PC-3 (cell line): ENCODE measurements at regions not wholly inside any gene's neighbourhood (a gene's known extent, or its start where the extent isn't known, plus 50 kb on each side); places are given as distances from the start of the nearest gene placed in this dataset.

Experiments
- ATAC-seq: fragments of 200-7000 bp; cut with Tn5 transposase; 2 replicates; pipeline ENCODE4 v1.9.1; 2020; ENCODE audit warnings: mild to moderate bottlenecking, moderate library complexity
- BruUV-seq: library from RNA; stranded (reverse); fragments of 400-500 nt; replicated peaks from 2 replicates; lab custom pipeline; 2021; lab: Mats Ljungman, UMichigan
- CTCF ChIA-PET: fragments of 300-600 bp; sonication (Branson Sonifier 250); formaldehyde crosslinking; loops from one replicate; lab custom pipeline; 2022; ENCODE audit warnings: antibody characterized with exemption; lab: Charles Lee
- POLR2A ChIA-PET: fragments of 300-600 bp; sonication (Branson Sonifier 250); formaldehyde crosslinking; loops from one replicate; lab custom pipeline; 2022; ENCODE audit warnings: antibody characterized with exemption; ENCODE audit not compliant: unreplicated experiment; lab: Charles Lee
- DNase-seq: peaks from one replicate; pipeline ENCODE4 v3.0.0-alpha.2; 2015
- H2AFZ ChIP-seq: fragments of 300-600 bp; sonication (generic); 2 replicates; pipeline ENCODE4 v1.6.0; 2016; ENCODE audit warnings: antibody characterized with exemption, low read length
- H3F3A ChIP-seq: fragments of 300-600 bp; sonication (generic); one replicate; pipeline ENCODE4 v1.6.0; 2017; ENCODE audit warnings: antibody characterized with exemption, low read length, control low read depth, mild to moderate bottlenecking; ENCODE audit not compliant: unreplicated experiment
- H3K27ac ChIP-seq: fragments of 300-600 bp; sonication (generic); 2 replicates; pipeline ENCODE4 v1.5.1; 2016; ENCODE audit warnings: mild to moderate bottlenecking, low read length
- H3K27me3 ChIP-seq: fragments of 300-600 bp; sonication (generic); 2 replicates; pipeline ENCODE4 v1.6.1; 2016; ENCODE audit warnings: low read length, mixed read lengths
- H3K36me3 ChIP-seq: fragments of 300-600 bp; sonication (generic); 2 replicates; pipeline ENCODE4 v1.6.1; 2016; ENCODE audit warnings: low read depth, mixed run types, low read length, mixed read lengths
- H3K4me1 ChIP-seq: fragments of 300-600 bp; sonication (generic); 2 replicates; pipeline ENCODE4 v1.5.1; 2016; ENCODE audit warnings: low read length; ENCODE audit not compliant: insufficient read depth
- H3K4me2 ChIP-seq: fragments of 300-600 bp; sonication (generic); 2 replicates; pipeline ENCODE4 v1.6.0; 2016; ENCODE audit warnings: low read length
- H3K4me3 ChIP-seq: fragments of 300-600 bp; sonication (generic); 2 replicates; pipeline ENCODE4 v1.5.1; 2016; ENCODE audit warnings: mild to moderate bottlenecking, low read length, mixed read lengths
- H3K79me2 ChIP-seq: fragments of 300-600 bp; sonication (generic); 2 replicates; pipeline ENCODE4 v1.6.1; 2017; ENCODE audit warnings: low read length, mixed read lengths
- H3K9ac ChIP-seq: fragments of 300-600 bp; sonication (generic); 2 replicates; pipeline ENCODE4 v1.6.0; 2016; ENCODE audit warnings: mild to moderate bottlenecking, low read length
- H3K9me2 ChIP-seq: fragments of 300-600 bp; sonication (generic); replicated peaks from 2 replicates; pipeline ENCODE4 v1.6.1; 2016; ENCODE audit warnings: mixed run types, low read length, mixed read lengths
- H3K9me3 ChIP-seq: fragments of 300-600 bp; sonication (generic); 2 replicates; pipeline ENCODE4 v1.6.1; 2016; ENCODE audit warnings: low read length, mixed read lengths
- H4K20me1 ChIP-seq: fragments of 300-600 bp; sonication (generic); 2 replicates; pipeline ENCODE4 v1.6.1; 2016; ENCODE audit warnings: low read length, mixed read lengths
- CTCF ChIP-seq: fragments of 300-600 bp; sonication (generic); conservative IDR thresholded peaks from 2 replicates; pipeline ENCODE4 v1.5.1; 2017; ENCODE audit warnings: antibody characterized with exemption, low read depth, mild to moderate bottlenecking, low read length
- EZH2 ChIP-seq: fragments of 300-600 bp; sonication (generic); IDR thresholded peaks from one replicate; pipeline ENCODE4 v1.6.1; 2017; ENCODE audit warnings: antibody characterized with exemption, mild to moderate bottlenecking, low read length; ENCODE audit not compliant: unreplicated experiment
- EZH2phosphoT487 ChIP-seq: fragments of 300-600 bp; sonication (generic); IDR thresholded peaks from 2 replicates; pipeline ENCODE4 v1.6.1; 2018; ENCODE audit warnings: mild to moderate bottlenecking, antibody characterized with exemption, low read length, borderline replicate concordance
- intact Hi-C: fragments of 100-400 bp; cut with micrococcal nuclease; formaldehyde crosslinking; loops from 2 replicates; pipeline ENCODE4 v1.9.0; 2023

DNA sequence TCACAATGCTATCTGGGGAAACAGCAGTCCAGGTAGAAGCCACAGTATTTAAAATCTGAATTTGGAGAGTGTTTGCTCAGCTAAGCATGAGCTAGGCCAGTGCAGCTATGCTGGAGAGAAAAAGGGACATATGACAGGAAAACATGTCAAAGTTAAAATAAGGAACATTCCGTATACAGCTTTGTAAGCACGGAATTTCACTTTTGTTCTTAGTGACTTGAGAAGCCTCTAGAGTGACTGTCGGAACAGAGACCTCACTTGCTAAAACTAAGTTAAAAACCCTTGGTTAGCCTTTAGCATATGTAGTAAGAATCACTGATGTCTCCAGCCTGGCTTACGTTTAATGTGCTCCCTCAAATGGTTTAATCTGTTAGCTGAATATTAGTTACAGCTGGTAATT, 661.7 kb downstream of the KCNT2 start:
- H3K4me3 ChIP-seq, result no peak overlapping the region
- no peak overlapping the region for H3K9ac ChIP-seq
- no peaks in the 10 kb centered on the region for H3K27me3 ChIP-seq
- H3K79me2 ChIP-seq, result no peaks in the 10 kb centered on the region
- no peaks in the 10 kb centered on the region for H3K9me2 ChIP-seq
- no peak overlapping the region for H3K27ac ChIP-seq
- DNase-seq, result no peak
- H3K36me3 ChIP-seq, result no peaks in the 10 kb centered on the region
- H3K4me2 ChIP-seq, result no peak overlapping the region
- ATAC-seq, result no peak
- CTCF ChIA-PET, result no interaction called here
- TF ChIP-seq EZH2 (no peak), CTCF (no peak), EZH2phosphoT487 (no peak)
- H4K20me1 ChIP-seq, result no peaks in the 10 kb centered on the region
- no peak overlapping the region for H2AFZ ChIP-seq
- no TSS peak for BruUV-seq
- H3K9me3 ChIP-seq, result no peaks in the 10 kb centered on the region
- no peaks in the 10 kb centered on the region for H3F3A ChIP-seq
- intact Hi-C loops, result no loop called here
- POLR2A ChIA-PET, result no interaction called here
- H3K4me1 ChIP-seq, result no peaks in the 10 kb centered on the region

- Histone ChIP-seq H3K9me3 (no peaks in the 10 kb centered on the region), H3K79me2 (no peaks in the 10 kb centered on the region), H3K27ac (no peak overlapping the region), H3K9ac (no peak overlapping the region), H3F3A (no peaks in the 10 kb centered on the region), H3K36me3 (no peaks in the 10 kb centered on the region), H3K4me3 (no peak overlapping the region), H4K20me1 (no peaks in the 10 kb centered on the region), H3K27me3 (no peaks in the 10 kb centered on the region), H3K4me1 (no peaks in the 10 kb centered on the region), H3K9me2 (no peaks in the 10 kb centered on the region), H2AFZ (no peak overlapping the region), H3K4me2 (no peak overlapping the region)
- DNase-seq (no peak), ATAC-seq (no peak)
- no peak for TF ChIP-seq EZH2
- TF ChIP-seq EZH2phosphoT487, result no peak
- TF ChIP-seq CTCF, result no peak
- BruUV-seq, result no TSS peak
- intact Hi-C loops, result loop anchor here (2.0 kb wide), 1 partner anchor 207 kb away; no protein-coding TSS in a partner anchor
- ChIA-PET POLR2A (no interaction called here), CTCF (no interaction called here)
Observed at GRCh38 chr1:195941795-195942194, 666.4 kb downstream of the KCNT2 start.

GRCh38 chr1:195941314-195941713, 666.9 kb downstream of the KCNT2 start:
- Histone ChIP-seq H3K9ac (no peak overlapping the region), H3K9me3 (no peaks in the 10 kb centered on the region), H3K79me2 (no peaks in the 10 kb centered on the region), H4K20me1 (no peaks in the 10 kb centered on the region), H3K27ac (no peak overlapping the region), H3K4me3 (no peak overlapping the region), H3K27me3 (no peaks in the 10 kb centered on the region), H3K4me2 (no peak overlapping the region), H3K4me1 (no peaks in the 10 kb centered on the region), H3K9me2 (no peaks in the 10 kb centered on the region), H3F3A (no peaks in the 10 kb centered on the region), H3K36me3 (no peaks in the 10 kb centered on the region), H2AFZ (no peak overlapping the region)
- intact Hi-C loops, result loop anchor here (2.0 kb wide), 1 partner anchor 207 kb away; no protein-coding TSS in a partner anchor
- no TSS peak for BruUV-seq
- ATAC-seq (no peak), DNase-seq (no peak)
- ChIA-PET POLR2A (no interaction called here), CTCF (no interaction called here)
- TF ChIP-seq EZH2, result no peak
- TF ChIP-seq CTCF, result no peak
- no peak for TF ChIP-seq EZH2phosphoT487
